GDM1 (cell line): ENCODE measurements at regions not wholly inside any gene's neighbourhood (a gene's known extent, or its start where the extent isn't known, plus 50 kb on each side); places are given as distances from the start of the nearest gene placed in this dataset.

Experiments used
- DNase-seq: peaks from one replicate; lab custom pipeline; 2025; lab: John Stamatoyannopoulos, UW

DNA sequence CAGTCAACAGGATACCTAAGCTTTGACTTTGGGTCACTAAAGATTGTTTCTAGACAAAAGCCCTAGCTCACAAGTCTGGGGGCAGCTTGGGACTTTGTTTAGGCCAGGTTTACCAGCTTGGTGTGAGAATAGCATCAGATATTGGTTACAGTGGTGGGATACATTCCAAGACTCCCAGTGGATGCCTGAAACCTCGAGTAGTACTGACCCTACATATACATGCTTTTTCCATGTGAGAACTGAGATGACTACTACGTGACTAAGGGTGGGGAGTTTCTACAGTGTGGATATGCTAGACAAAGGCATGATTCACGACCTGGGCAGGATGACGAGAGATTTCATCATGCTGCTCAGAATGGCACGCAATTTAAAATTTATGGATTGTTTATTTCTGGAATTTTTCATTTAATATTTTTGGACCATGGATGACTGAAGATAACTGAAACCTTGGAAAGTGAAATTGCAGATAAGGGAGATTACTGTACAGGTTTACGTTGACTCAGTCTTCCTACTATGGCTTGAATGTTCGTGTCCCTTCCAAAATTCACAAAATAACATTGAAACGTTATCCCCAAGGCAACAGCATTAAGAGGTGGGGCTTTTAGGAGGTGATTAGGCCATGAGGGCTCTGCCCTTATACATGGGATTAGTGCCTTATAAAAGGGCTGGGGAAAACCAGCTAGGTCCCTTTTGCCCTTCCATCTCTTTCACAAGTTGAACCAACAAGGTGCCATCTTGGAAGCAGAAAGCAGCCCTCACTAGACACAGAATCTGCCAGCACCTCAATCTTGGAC lies 50.2 kb upstream of the CTAGE1 start:
- DNase-seq = no peak

DNA sequence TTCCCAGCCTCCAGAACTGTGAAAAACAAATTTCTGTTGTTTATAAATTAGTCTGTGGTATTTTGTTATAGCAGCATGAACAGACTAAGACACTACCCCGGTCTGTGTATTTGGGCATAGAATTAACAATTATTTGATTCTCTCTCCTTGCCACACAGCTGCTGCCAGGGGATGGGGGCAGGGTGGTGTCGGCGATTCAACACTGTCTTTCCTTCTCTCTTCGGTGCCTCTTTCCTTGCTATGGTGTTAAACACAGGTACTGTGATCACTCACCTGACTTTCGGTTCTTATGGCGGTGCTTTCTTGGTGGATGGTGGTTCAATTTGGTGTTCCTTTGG lies 50.8 kb upstream of the CTAGE1 start:
- DNase-seq = no peak

DNA sequence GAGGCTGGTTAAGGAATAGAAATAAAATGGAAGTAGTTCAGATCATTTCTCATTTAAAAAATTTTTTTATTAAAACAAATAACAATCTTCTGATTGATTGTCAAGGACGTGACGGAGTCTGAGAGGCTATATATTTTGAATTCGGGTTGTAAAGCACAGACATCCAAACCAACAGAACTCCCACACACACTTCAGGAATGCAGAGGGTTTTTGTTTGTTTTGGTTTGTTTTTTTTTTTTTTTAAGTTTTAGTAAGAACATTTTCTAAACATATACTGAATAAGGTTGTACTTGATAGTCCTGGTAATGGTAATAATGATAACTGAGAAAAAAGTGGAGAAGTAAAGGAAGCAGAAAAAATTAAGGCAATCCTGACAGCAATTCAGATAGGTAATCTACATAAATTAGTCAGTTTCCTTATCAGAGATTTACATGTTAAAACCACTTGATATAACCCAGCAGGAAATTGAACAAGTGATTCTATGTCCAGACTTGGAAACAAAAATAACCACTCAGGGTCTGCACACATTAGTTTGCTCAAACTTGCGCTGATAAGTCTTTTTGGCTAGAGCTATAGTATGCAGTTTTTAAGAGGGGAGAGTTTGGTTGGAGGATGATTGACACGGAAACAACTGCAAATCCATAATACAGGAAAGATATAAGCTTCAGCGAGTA lies 51.5 kb upstream of the CTAGE1 start:
- no peak for DNase-seq

DNA sequence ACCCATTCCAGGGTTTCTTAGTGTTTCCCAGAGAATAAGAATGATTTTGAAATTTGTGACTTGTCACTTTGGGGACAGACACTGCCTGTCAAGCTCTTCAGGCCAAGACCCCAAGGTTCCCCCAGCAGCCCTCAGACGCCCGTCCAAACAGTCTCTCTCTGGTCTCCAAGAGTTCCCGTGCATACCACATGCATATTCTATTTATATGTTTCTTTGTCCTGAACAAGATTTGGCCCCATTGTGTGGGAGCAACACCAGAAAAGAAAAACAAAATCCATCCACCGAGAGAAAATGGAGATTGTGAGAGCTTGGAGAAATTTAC lies 52.2 kb upstream of the CTAGE1 start:
- DNase-seq = no peak

DNA sequence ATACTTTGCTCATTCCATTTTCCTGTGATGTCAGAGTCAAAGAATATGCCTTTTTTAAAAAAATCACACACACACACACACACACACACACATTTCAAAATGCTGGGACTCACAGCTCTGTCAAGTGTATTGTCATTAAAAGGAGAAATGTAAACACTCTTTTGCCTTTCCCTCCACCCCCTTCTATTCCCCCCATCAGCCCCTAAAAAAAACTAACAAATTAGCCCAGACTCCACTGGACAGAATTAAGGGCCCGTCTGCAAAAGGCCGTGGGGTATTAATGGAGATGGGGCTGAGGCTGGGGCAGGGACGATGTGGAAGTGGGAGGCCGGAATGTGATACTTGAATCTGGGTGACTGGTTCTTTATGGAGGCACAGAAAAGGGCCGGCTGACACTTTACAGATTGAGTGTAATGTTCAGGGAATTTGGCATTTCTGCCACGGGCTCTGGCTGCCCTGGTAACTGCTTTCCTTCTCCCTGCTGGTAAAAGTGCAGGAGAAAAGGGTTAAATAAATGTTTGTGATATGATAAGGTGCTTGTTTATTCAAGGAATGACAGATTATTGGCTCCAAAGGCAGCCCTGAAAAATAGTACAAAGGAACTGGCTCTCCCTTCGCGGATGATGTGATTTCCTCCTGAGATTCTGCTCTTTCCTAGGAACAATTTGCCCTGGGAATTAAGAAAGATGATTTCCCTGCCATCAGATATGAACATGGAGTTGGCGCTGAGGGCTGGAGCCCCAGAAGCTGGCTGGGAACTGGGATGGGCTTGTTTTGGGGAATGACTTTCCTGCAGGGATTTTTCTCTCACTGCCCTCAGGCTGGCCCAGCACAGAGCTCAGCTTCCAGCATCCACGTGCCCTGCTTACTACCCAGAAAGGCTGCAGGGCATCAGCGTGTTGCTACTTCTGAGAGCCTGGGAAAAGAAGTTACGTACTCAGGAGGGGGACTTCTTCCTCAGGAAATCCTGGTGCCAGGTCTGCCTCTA lies 52.8 kb upstream of the CTAGE1 start:
- DNase-seq = no peak

DNA sequence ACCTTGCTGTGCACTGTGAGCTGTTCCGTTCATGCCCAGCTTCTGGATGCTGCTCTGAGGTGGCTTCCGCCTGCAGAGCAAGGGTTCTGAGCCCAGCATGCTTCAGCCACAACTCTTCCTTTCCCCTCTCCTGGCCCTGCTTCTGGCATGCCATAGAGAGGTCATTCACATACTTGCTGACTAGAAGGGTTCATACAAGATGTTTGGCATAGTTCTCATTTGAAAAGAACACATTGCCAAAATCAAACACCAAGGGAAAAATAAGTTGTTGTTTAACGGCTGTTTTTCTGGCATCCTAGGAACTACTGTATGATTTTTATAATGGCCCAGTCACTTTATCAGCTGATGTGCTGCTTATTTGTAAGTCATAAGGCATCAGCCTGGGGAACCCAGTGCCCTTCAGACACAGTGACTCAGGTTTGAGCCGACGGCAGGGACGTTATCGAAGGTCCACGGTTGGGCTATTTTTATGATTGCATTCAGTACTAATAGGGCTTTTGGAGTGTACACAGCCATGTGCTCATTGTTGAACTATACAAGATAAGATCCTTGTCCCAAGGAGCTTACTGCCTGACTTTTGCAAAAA lies 53.9 kb upstream of the CTAGE1 start:
- DNase-seq = no peak

DNA sequence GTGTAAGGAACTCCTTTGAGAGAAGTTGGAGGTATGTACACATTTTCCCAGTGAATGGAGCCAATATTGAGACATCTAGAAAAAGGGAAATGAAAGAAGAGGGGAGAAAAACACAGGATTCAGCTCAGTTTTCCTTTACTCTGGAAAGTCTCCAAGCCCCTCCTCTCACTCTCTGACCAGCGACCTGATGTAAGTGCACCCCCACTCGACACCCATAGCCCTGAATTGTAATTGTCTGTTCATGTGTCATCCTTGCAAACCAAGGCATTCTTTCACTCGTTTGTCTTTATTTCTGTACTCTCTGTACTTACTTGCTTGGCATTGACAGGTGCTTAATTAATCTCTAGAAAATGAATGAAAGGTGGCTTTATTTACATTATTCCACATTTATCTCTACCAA lies 55.7 kb upstream of the CTAGE1 start:
- DNase-seq = no peak

DNA sequence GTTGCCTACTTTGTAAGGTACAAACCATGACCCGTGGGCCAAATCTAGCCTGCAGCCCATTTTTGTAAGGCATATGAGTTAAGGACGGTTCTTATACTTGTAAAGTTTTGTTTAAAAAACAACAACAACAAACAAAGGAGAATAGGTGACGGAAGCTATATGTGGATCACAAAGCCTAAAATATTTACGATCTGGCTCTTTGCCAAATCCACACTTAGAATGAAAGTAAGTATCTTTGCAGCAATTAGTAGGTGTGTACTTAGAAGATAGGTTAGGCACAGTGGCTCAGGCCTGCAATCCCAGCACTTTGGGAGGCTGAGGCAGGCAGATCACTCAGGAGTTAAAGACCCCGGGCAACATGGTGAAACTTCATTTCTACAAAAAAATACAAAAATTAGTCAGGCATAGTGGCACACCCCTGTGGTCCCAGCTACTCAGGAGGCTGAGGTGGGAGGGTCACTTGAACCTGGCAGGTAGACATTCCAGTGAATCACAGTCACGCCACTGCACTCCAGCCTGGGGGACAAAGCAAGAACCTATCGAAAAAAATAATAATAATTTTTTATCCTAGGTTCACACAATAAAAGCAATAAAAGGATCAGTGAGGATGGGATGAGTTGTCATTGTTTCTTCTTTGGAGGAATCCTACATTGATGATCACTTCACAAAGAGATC lies 57.8 kb upstream of the CTAGE1 start:
- DNase-seq = no peak

DNA sequence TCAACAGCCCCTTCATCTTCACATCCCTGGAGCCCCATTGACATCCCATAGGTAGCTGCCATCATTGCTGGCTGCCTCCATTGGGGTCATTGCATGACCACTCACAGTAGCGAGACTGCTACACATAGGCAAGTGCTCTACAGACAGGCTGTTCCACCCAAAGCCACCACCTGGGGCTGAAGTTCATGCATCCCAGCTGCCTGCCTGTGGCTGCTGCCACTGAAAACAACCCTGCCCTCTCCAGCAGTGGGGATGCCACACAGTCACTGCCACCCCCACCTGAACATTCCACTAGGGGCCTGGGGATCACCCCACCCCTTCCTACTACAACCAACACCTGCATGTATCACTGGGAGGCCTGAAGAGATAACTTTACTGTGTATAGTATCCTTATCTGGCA lies 59.5 kb upstream of the CTAGE1 start:
- no peak for DNase-seq

DNA sequence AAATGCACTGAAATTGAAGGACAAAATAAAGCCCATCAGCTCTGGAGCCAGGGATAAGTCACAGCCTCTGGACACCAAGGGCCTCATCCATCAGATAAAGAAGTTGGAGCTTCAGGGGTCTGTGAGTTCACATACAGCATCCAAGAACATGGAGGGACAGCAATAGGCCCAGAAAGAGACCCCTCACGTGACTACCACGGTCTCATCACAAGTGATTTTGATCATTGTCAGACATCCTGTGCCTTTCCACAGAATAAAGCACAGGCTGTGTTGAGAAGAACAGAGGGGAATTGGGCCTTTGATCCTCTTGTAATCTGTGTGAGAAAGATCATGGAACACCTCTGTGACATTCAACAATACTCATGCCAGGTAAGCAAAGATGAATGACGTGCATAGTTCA lies 65.2 kb upstream of the CTAGE1 start:
- DNase-seq = no peak

DNA sequence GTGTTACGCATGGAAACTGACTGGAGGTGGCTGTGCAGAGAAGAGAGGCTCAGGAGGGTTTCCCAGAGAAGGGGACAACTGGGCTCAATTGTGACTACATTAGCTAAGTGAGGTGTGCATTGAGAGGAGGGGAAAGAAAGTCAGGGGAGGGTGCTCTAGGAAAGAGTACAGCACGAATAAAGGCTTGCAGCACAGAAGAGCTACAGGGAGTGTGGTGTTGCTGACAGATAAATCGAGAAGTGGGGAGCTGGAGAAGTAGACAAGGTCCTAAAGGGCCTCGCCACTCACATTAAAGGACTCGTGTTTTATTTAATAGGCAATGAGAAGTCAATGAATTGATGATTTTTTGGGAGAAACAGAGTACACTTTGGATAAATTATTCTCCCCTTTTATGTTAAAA lies 65.7 kb upstream of the CTAGE1 start:
- no peak for DNase-seq

DNA sequence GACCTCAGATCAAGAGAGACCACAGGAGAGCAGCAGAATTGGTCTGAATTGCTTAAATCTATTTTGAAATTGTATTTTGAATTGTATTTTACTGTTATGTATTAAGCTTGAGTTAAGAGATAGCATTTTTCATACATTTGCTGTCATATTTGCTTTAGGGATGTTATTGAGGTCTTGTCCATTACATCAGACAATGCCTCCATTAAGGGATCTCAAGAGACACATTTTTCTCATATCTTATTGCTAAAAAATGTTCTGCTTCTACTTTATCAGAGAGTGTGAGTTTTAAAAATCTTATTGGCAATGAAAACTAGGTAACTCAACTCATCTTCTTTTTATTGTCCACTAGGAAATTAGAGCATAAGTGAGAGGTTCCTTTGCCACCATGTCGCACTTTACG lies 66.8 kb upstream of the CTAGE1 start:
- no peak for DNase-seq

DNA sequence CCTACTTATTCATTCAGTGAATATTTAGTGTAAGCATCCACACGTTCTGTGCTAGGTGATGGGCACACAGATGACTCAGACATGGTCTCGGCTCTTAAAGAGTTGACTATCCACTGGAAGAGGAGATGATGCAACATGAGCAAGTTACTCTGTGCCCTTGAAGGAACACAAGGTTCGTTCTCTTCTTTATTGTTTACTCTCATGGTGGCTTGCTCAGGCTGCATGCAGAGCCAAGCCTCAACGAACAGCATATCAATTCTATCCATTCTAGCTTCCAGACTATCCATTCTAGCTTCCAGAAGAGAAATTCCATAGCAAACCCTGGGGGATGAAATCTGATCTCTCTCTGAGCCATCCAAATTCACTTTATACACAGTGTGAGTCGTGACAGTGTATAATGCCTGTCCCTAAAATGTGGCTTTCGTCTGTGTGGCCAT lies 68.1 kb upstream of the CTAGE1 start:
- DNase-seq = no peak

DNA sequence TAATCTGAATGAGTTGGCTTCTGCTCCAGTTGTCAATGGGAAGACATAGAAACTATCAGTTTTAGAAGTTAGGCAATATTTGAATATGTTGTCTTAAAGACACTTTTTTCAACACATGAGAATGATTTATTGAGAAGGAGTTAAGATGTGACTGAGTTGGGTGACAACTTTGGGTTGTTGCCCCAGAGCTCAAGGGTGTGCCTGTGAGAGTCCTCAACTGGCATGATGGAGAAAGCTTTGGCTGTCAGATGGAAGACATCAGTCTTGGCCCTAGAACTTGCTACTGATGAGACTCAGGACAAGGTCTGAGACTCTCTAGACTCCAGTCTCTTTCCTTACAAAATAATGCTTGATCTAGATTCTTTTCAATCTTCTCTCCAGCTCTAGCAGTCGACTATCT lies 69.0 kb upstream of the CTAGE1 start:
- DNase-seq = no peak

DNA sequence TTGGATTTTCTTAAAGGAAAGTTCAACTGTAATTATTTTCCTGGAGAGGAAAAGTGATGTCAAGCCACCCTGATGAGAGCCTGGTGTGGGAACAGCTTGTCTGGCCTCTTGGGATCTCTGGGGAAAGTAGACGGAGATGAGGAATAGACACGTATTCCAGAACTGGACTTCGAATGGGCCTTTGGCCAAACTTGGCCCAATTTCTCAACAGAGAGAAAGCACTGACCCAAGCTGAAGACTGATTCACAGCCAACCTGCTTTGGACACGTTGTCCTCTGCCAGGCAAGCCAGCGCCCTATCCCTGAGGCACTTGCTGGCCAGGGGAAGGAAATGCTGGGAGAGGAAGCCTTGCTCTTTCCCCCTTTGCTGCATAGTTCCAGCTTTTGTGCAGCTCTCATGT lies 70.8 kb upstream of the CTAGE1 start:
- no peak for DNase-seq

DNA sequence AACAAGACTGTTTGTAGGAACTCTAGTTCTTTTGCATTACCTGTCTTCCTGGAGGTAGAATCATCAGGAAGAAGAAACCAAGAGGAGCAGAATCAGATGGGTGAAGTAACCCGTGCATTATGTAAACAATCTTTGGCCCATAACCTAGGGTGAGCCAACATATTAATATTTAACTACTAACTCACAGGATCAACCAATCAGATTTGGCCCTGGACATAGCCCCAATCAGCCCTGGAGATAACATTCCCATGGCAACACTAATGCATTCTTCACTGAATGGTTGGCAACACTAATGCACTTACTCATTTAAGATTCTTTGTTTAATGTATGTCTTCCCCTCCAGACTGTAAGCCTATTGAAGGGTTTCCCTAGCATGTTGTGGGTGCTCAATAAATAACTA lies 72.0 kb upstream of the CTAGE1 start:
- no peak for DNase-seq

DNA sequence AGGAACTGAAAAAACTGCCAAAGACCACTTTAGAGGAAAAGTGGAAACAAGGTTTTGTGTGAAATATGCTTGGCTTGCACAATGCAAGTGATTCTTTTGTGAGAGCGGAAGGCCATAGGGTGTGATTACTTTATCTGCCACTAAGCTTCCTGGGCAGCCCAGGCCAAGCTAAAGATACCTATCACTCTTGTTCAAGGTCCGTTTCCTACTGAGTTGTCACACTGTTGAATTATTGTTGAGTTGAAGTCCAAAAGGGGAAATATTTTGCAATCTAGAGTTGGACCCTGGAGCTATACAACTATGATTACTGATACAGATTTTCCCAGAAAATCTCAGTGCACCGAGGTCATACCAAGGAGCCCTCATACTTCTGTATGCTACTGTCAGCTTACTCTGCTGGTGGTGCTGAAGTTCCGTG lies 72.7 kb upstream of the CTAGE1 start:
- DNase-seq = no peak

DNA sequence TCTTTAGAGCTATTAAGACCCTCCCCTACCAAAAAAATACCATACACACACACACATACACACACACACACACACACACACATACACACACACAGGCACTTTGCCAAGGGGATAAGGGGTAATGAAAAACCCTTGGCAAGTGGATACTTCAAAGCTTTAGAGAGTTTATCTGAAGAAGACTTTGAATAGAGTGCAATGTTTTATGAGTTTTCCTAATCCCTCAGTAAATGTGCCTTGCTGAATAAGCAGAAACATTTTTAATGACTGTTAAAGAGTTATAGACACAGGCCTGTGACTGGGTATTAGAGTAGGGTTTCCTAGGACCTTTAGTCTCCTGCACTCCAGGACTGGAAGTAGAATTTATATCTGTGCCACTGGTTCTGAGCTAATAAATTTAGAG lies 75.5 kb upstream of the CTAGE1 start:
- no peak for DNase-seq

DNA sequence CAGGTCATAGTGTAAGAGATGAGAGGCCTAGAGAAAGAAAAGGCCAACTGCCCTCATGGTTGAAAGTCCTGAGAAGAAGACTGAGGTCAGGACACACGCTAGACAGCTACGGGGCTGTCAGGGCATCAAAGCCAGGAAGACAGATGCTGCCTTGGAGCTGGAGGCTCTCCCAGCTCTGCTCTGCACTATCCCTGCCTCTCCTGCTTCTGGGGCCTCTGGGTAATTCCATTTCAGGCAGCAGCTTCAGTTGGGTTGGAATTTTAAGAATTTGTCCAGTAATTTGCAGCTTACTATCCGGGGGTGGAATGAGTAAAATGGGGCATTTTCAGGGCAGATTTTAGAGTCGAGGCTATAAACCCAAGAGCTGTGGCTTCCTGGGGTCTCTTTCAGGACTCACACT lies 76.2 kb upstream of the CTAGE1 start:
- no peak for DNase-seq

DNA sequence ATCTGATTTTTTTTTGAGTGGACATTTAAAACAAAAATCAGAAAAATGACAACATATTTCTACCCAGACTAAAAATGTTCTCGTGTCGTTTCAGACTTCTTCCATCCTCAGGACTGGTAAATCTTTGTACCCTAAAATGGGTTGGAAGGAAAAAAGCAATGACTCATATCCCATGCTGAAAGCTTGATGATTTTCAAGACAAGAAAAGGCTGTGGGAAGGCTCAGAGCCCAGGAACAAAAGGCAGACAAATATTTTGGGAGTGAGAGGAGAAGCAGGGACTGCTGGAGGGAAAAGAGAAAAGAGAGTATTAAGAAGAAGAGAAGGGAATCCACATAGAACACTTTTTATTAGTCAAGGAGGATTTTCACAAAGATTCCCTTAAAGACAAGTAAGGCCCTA lies 77.1 kb upstream of the CTAGE1 start:
- DNase-seq = no peak

DNA sequence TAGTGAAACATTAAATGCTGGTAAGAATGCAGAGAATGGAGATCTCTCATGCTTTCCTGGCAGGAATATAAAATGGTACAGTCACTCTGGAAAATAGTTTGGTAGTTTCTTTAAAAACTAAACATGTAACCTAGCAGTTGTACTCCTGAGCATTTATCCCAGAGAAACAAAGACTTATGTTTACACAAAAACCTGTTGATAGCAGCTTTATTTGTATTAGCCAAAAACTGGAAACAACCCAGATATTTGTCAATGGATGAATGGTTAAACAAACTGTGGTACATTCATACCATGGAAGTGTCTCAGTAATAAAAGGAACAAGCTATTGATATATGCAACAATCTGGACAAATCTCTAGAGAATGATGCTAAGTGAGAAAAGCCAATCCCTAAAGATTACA lies 81.7 kb upstream of the CTAGE1 start:
- DNase-seq = no peak

DNA sequence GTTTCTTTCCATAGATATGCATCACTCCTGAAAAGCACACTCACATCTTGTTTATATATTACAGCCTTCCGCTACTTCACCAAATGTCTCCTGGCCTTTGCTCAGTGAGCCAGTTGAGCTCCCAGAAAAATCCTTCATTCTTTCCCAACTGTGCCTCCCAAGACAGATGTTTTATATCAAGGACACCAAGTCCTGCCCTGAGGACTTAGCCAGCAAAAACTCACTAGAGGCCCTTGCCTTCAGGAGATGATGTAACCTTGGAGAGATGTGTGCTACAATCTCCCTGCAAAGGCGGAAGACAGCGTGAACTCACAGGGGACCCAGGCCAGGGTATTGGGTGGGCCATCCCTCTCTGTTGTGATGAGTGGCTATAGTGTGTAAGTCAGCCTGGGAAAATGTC lies 86.1 kb upstream of the CTAGE1 start:
- no peak for DNase-seq
